Gastroesophageal sphincter (tissue), 3 donors: ENCODE measurements at regions not wholly inside any gene's neighbourhood (a gene's known extent, or its start where the extent isn't known, plus 50 kb on each side); places are given as distances from the start of the nearest gene placed in this dataset.

Experiments
- EP300 ChIP-seq: sonication (generic); formaldehyde crosslinking; IDR thresholded peaks from one replicate; pipeline ENCODE4 v1.6.1; 2017; ENCODE audit warnings: antibody characterized with exemption, mild to moderate bottlenecking
- TF ChIP-seq, protein P1 (sequence below), 4 experiments: fragments of 200-600 bp in 2 of 4; fragments of 450-650 bp in 2 of 4; sonication (generic) in 1 of 4; IDR thresholded peaks; one replicate each; pipeline ENCODE4 v1.5.1; 2017 to 2019; ENCODE audit warnings: antibody characterized with exemption in 4 of 4, mild to moderate bottlenecking in 2 of 4, moderate library complexity in 2 of 4

DNA sequence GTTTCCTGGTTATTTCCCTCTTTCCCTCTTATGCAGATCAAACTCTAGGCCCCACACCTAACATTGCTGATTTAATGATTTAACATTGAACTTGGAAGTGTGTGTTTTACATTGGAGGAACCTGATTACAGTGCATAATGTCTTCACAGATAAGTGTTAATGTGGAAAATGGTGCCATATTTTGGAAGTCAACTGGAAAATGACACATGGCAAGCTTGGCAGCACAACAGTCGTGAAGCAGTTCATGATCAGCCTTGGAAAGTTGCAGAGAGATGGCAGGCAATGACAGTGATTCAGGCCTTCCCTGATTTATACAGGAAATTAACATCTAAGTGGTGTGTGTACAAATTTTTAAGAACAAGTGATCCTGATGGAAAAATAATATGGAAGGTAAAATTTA is 80.0 kb upstream of the CTNND2 start:
- TF ChIP-seq, protein P1, sequence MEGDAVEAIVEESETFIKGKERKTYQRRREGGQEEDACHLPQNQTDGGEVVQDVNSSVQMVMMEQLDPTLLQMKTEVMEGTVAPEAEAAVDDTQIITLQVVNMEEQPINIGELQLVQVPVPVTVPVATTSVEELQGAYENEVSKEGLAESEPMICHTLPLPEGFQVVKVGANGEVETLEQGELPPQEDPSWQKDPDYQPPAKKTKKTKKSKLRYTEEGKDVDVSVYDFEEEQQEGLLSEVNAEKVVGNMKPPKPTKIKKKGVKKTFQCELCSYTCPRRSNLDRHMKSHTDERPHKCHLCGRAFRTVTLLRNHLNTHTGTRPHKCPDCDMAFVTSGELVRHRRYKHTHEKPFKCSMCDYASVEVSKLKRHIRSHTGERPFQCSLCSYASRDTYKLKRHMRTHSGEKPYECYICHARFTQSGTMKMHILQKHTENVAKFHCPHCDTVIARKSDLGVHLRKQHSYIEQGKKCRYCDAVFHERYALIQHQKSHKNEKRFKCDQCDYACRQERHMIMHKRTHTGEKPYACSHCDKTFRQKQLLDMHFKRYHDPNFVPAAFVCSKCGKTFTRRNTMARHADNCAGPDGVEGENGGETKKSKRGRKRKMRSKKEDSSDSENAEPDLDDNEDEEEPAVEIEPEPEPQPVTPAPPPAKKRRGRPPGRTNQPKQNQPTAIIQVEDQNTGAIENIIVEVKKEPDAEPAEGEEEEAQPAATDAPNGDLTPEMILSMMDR (IDR thresholded peaks at IDR 0.05): no peak
- TF ChIP-seq EP300: no peak
